HepG2 (cell line): ENCODE measurements at regions not wholly inside any gene's neighbourhood (a gene's known extent, or its start where the extent isn't known, plus 50 kb on each side); places are given as distances from the start of the nearest gene placed in this dataset.
A peak's percentile ranks its signal among the peaks of the same experiment; 100 is the strongest.

Source experiments
- ARID4A ChIP-seq: sonication (generic); formaldehyde crosslinking; IDR thresholded peaks from 2 replicates; pipeline ENCODE4 v1.5.0; 2020; ENCODE audit warnings: mild to moderate bottlenecking, missing genetic modification reagents, borderline replicate concordance
- ATF1 ChIP-seq: IDR thresholded peaks from 2 replicates; pipeline ENCODE4 v1.6.1; 2016; ENCODE audit warnings: mild to moderate bottlenecking, control low read depth
- ATF5 ChIP-seq: sonication (generic); formaldehyde crosslinking; IDR thresholded peaks from 2 replicates; pipeline ENCODE4 v1.4.0; 2020; ENCODE audit warnings: mild to moderate bottlenecking, low read depth, missing genetic modification reagents
- CSRNP2 ChIP-seq: sonication (generic); formaldehyde crosslinking; conservative IDR thresholded peaks from 2 replicates; pipeline ENCODE4 v1.8.0; 2022; ENCODE audit warnings: low read depth, missing genetic modification reagents
- GPBP1L1 ChIP-seq: sonication (generic); formaldehyde crosslinking; IDR thresholded peaks from 2 replicates; pipeline ENCODE4 v1.5.0; 2020; ENCODE audit warnings: mild to moderate bottlenecking, missing genetic modification reagents
- MBNL3 ChIP-seq: fragments of 250-450 bp; sonication (Bioruptor Pico); conservative IDR thresholded peaks from 2 replicates; pipeline ENCODE4 v1.8.0; 2022; ENCODE audit warnings: mild to moderate bottlenecking, inconsistent platforms
- NBN ChIP-seq: fragments of 450-650 bp; conservative IDR thresholded peaks from 2 replicates; pipeline ENCODE4 v1.6.1; 2017
- PAX8 ChIP-seq: sonication (generic); formaldehyde crosslinking; IDR thresholded peaks from 2 replicates; pipeline ENCODE4 v1.8.0; 2022; ENCODE audit warnings: mild to moderate bottlenecking, missing genetic modification reagents, borderline replicate concordance
- PLSCR1 ChIP-seq: sonication (generic); formaldehyde crosslinking; IDR thresholded peaks from 2 replicates; pipeline ENCODE4 v1.5.0; 2020; ENCODE audit warnings: missing genetic modification reagents, mild to moderate bottlenecking, borderline replicate concordance
- ZBTB46 ChIP-seq: sonication (generic); formaldehyde crosslinking; IDR thresholded peaks from 2 replicates; pipeline ENCODE4 v1.4.0; 2020; ENCODE audit warnings: mild to moderate bottlenecking, missing genetic modification reagents, borderline replicate concordance
- ZFP1 ChIP-seq: IDR thresholded peaks from 2 replicates; pipeline ENCODE4 v1.6.1; 2016
- ZNF275 ChIP-seq: sonication (generic); formaldehyde crosslinking; IDR thresholded peaks from 2 replicates; pipeline ENCODE4 v1.8.0; 2022; ENCODE audit warnings: missing genetic modification reagents, mild to moderate bottlenecking, inconsistent platforms, borderline replicate concordance
- ZNF280B ChIP-seq: sonication (generic); formaldehyde crosslinking; IDR thresholded peaks from 2 replicates; pipeline ENCODE4 v1.5.0; 2020; ENCODE audit warnings: missing genetic modification reagents, mild to moderate bottlenecking, borderline replicate concordance
- ZNF367 ChIP-seq: sonication (generic); formaldehyde crosslinking; IDR thresholded peaks from 2 replicates; pipeline ENCODE4 v1.4.0; 2020; ENCODE audit warnings: missing genetic modification reagents, borderline replicate concordance
- ZNF605 ChIP-seq: sonication (generic); formaldehyde crosslinking; IDR thresholded peaks from 2 replicates; pipeline ENCODE4 v1.8.0; 2022; ENCODE audit warnings: mild to moderate bottlenecking, missing genetic modification reagents

GRCh38 chr2:16067866-16068551, 127.7 kb downstream of the MYCN start (continued):
- no peak for TF ChIP-seq ZNF280B (CRISPR knock-in tag)
- TF ChIP-seq MBNL3 (CRISPR knock-in tag): no peak
- TF ChIP-seq ARID4A (CRISPR knock-in tag): no peak; the same call in 1 of the 2 replicates
- TF ChIP-seq NBN: no peak
- TF ChIP-seq ATF5 (CRISPR knock-in tag): no peak
- TF ChIP-seq PAX8 (CRISPR knock-in tag): no peak
- no peak for TF ChIP-seq GPBP1L1
- TF ChIP-seq ZNF367 (CRISPR knock-in tag): no peak
- no peak for TF ChIP-seq PLSCR1
- peak; percentile 71; the same call in 1 of the 2 replicates for TF ChIP-seq ZFP1
- no peak for TF ChIP-seq CSRNP2
- no peak for TF ChIP-seq ZNF605
- TF ChIP-seq ATF1 (CRISPR knock-in tag): no peak
- no peak for TF ChIP-seq ZNF275 (CRISPR knock-in tag)
- no peak for TF ChIP-seq ZBTB46 (CRISPR knock-in tag)
